GM04503 (cell line): ENCODE measurements at regions not wholly inside any gene's neighbourhood (a gene's known extent, or its start where the extent isn't known, plus 50 kb on each side); places are given as distances from the start of the nearest gene placed in this dataset.
A peak's percentile ranks its signal among the peaks of the same experiment; 100 is the strongest.
"Not testable (repeated sequence)": the region's sequence is repeated elsewhere in the genome, so short reads cannot be mapped to it uniquely, and the experiment has no call there.

ENCODE experiments used
- DNase-seq: peaks from one replicate; pipeline ENCODE4 v3.0.0-alpha.2; 2012; ENCODE audit warnings: low read depth

GRCh38 chr1:234898455-234899033, 230.1 kb downstream of the TOMM20 start:
- no peak for DNase-seq

- no peak for DNase-seq
Measured at GRCh38 chr1:234897754-234898454, 230.7 kb downstream of the TOMM20 start.

- DNase-seq = no peak
Measured at GRCh38 chr1:234897390-234897749, 231.3 kb downstream of the TOMM20 start.

- no peak for DNase-seq
Measured at GRCh38 chr1:234896477-234897389, 231.9 kb downstream of the TOMM20 start.

GRCh38 chr1:234893725-234894630, 234.7 kb downstream of the TOMM20 start:
- DNase-seq = no peak

GRCh38 chr1:234893359-234893724, 235.3 kb downstream of the TOMM20 start:
- no peak for DNase-seq

GRCh38 chr1:234892642-234893041, 236.0 kb downstream of the TOMM20 start:
- DNase-seq = no peak

- no peak for DNase-seq
Measured at GRCh38 chr1:234891427-234891826, 237.2 kb downstream of the TOMM20 start.

GRCh38 chr1:234889643-234890042, 239.0 kb downstream of the TOMM20 start:
- DNase-seq = no peak

- DNase-seq = not testable (repeated sequence)
Measured at GRCh38 chr1:234888247-234888646, 240.4 kb downstream of the TOMM20 start.

- DNase-seq = peak; percentile 35
Measured at GRCh38 chr1:234887016-234887900, 241.4 kb downstream of the TOMM20 start.

- DNase-seq = no peak
Measured at GRCh38 chr1:234886081-234886984, 242.3 kb downstream of the TOMM20 start.

GRCh38 chr1:234885601-234886000, 243.0 kb downstream of the TOMM20 start:
- no peak for DNase-seq

- DNase-seq = no peak
Measured at GRCh38 chr1:234884701-234885100, 243.9 kb downstream of the TOMM20 start.

GRCh38 chr1:234884006-234884405, 244.6 kb downstream of the TOMM20 start:
- no peak for DNase-seq

- DNase-seq = no peak
Measured at GRCh38 chr1:234882898-234883297, 245.7 kb downstream of the TOMM20 start.

- DNase-seq = no peak
Measured at GRCh38 chr1:234881893-234882771, 246.5 kb downstream of the TOMM20 start.

- no peak for DNase-seq
Measured at GRCh38 chr1:234879147-234880080, 249.2 kb downstream of the TOMM20 start.
